ENCODE measurements at regions not wholly inside any gene's neighbourhood (a gene's known extent, or its start where the extent isn't known, plus 50 kb on each side); places are given as distances from the start of the nearest gene placed in this dataset.

DNA sequence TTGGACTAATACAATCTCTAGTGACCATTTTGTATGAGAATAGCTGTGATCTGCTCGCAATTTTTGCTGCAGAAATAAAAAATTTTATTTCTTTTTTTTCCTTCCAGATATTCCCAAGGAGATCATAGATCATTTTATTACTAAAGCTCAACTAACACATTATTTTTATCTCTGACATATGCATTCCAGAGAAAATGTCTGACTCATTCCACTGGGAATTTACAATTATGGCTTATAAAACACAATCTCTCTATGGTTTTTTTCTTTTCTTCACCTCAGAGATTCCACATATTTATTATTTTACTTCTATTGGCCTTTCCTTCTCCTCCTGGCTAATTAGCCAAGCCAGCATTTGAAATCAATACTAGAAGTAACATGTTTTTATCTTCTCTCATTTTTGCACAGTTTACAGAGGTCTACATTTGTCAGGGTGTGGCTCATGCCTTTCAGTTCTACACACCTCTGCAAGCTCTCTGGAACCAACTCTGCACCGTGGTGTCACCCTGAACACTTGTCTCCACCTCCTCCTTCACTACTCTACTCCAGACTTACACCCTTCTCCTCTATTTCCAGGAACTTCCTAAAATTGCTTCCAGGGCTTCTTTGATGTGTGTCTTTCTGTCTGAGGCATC is 59.8 kb upstream of the GPM6A start:
- peaks cover 5% of the 10 kb centered on the region for H3K36me3 Mint-ChIP-seq
- Histone ChIP-seq H3K4me3 (no peak overlapping the region), H3K4me1 (no peaks in the 10 kb centered on the region), H3K79me2 (ENCODE audit: low read depth) (no peaks in the 10 kb centered on the region), H3K36me3 (no peaks in the 10 kb centered on the region), H3K27me3 (no peaks in the 10 kb centered on the region), H3K9ac (no peak overlapping the region), H3K27ac (no peak overlapping the region), H2AFZ (replicated peaks) (no peak overlapping the region), H3K9me3 (ENCODE audit: low read depth) (no peaks in the 10 kb centered on the region), H4K20me1 (ENCODE audit: low read depth) (no peaks in the 10 kb centered on the region), H3K4me2 (no peak overlapping the region), H3F3A (ENCODE audit: low read depth) (no peaks in the 10 kb centered on the region)
- H3K4me1 Mint-ChIP-seq: no peaks in the 10 kb centered on the region
- no peak for DNase-seq (ENCODE audit: low spot score)
- peaks cover 2% of the 10 kb centered on the region for H3K9me3 Mint-ChIP-seq
- TF ChIP-seq, protein P1, sequence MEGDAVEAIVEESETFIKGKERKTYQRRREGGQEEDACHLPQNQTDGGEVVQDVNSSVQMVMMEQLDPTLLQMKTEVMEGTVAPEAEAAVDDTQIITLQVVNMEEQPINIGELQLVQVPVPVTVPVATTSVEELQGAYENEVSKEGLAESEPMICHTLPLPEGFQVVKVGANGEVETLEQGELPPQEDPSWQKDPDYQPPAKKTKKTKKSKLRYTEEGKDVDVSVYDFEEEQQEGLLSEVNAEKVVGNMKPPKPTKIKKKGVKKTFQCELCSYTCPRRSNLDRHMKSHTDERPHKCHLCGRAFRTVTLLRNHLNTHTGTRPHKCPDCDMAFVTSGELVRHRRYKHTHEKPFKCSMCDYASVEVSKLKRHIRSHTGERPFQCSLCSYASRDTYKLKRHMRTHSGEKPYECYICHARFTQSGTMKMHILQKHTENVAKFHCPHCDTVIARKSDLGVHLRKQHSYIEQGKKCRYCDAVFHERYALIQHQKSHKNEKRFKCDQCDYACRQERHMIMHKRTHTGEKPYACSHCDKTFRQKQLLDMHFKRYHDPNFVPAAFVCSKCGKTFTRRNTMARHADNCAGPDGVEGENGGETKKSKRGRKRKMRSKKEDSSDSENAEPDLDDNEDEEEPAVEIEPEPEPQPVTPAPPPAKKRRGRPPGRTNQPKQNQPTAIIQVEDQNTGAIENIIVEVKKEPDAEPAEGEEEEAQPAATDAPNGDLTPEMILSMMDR (IDR thresholded peaks at IDR 0.05): no peak
- TF ChIP-seq EZH2phosphoT487 (IDR thresholded peaks at IDR 0.05) (no peak), EZH2 (IDR thresholded peaks at IDR 0.05) (no peak)
- no peak overlapping the region for H3K27ac Mint-ChIP-seq
- H3K27me3 Mint-ChIP-seq (ENCODE audit: insufficient read depth, low read depth): no peaks in the 10 kb centered on the region
- no peak overlapping the region for H3K4me3 Mint-ChIP-seq

DNA sequence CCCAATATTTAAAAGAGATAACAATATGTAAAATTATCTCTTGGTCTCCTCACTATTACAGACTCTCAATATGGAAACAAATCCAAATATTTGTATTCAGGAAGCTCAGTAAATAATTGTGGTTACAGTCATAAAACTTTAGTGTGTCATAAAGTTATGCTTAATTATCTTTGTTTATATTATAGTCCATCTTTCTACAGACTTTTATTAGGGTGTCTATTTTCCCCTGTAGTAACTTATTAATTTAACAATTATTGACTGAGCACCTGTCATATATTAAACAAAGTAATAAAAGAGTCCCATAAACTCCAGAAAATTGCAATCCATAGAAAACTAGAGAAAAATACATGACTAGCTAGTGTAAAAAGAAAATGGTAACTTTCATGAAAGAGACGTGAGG is 61.6 kb upstream of the GPM6A start:
- Mint-ChIP-seq H3K4me3 (no peak overlapping the region), H3K27me3 (ENCODE audit: insufficient read depth, low read depth) (peaks cover 2% of the 10 kb centered on the region), H3K4me1 (no peaks in the 10 kb centered on the region), H3K36me3 (no peaks in the 10 kb centered on the region), H3K27ac (no peak overlapping the region), H3K9me3 (peaks cover 2% of the 10 kb centered on the region)
- Histone ChIP-seq H2AFZ (replicated peaks) (no peak overlapping the region), H3K27ac (no peak overlapping the region), H4K20me1 (ENCODE audit: low read depth) (no peaks in the 10 kb centered on the region), H3K79me2 (ENCODE audit: low read depth) (no peaks in the 10 kb centered on the region), H3K27me3 (no peaks in the 10 kb centered on the region), H3K4me2 (no peak overlapping the region), H3K36me3 (no peaks in the 10 kb centered on the region), H3K4me1 (no peaks in the 10 kb centered on the region), H3K9me3 (ENCODE audit: low read depth) (no peaks in the 10 kb centered on the region), H3K9ac (no peak overlapping the region), H3F3A (ENCODE audit: low read depth) (no peaks in the 10 kb centered on the region), H3K4me3 (no peak overlapping the region)
- no peak for DNase-seq (ENCODE audit: low spot score)
- TF ChIP-seq, protein P1 (IDR thresholded peaks at IDR 0.05): no peak
- no peak for TF ChIP-seq EZH2 (IDR thresholded peaks at IDR 0.05)

DNA sequence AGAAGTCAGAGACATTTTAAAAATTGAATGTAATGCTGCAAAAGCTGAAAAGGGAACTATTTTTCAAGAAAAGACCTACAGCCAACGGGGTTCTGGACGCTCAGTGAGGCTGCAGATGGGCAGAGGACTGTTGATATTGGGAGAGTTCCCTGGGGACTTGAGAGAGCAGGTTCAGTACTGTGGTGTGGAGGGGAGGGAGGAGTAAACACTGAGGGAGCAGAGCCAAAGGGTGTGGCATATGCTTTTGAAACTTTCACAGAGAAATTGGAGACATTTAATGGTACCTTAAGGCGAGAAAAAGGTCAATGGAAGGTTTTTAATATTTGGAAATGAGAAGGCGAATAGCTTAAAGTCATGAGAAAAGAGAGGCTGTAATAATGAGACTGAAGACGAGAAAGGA is 62.2 kb upstream of the GPM6A start:
- H3K36me3 ChIP-seq: no peaks in the 10 kb centered on the region
- no peaks in the 10 kb centered on the region for H4K20me1 ChIP-seq (ENCODE audit: low read depth)
- H3K36me3 Mint-ChIP-seq: peaks cover 3% of the 10 kb centered on the region
- peaks cover 5% of the 10 kb centered on the region for H3K9me3 Mint-ChIP-seq
- no peaks in the 10 kb centered on the region for H3K79me2 ChIP-seq (ENCODE audit: low read depth)
- DNase-seq (ENCODE audit: low spot score): no peak
- H3K4me3 Mint-ChIP-seq: no peak overlapping the region
- H3K27me3 Mint-ChIP-seq (ENCODE audit: insufficient read depth, low read depth): peaks cover 2% of the 10 kb centered on the region
- H3F3A ChIP-seq (ENCODE audit: low read depth): no peaks in the 10 kb centered on the region
- no peak overlapping the region for H3K4me2 ChIP-seq
- H3K27ac ChIP-seq: no peak overlapping the region
- H2AFZ ChIP-seq (replicated peaks): no peak overlapping the region
- TF ChIP-seq EZH2 (IDR thresholded peaks at IDR 0.05): no peak
- H3K9me3 ChIP-seq (ENCODE audit: low read depth): no peaks in the 10 kb centered on the region
- H3K4me3 ChIP-seq: no peak overlapping the region
- H3K27me3 ChIP-seq: no peaks in the 10 kb centered on the region
- H3K4me1 Mint-ChIP-seq: no peaks in the 10 kb centered on the region
- no peaks in the 10 kb centered on the region for H3K4me1 ChIP-seq
- no peak overlapping the region for H3K9ac ChIP-seq
- no peak overlapping the region for H3K27ac Mint-ChIP-seq

DNA sequence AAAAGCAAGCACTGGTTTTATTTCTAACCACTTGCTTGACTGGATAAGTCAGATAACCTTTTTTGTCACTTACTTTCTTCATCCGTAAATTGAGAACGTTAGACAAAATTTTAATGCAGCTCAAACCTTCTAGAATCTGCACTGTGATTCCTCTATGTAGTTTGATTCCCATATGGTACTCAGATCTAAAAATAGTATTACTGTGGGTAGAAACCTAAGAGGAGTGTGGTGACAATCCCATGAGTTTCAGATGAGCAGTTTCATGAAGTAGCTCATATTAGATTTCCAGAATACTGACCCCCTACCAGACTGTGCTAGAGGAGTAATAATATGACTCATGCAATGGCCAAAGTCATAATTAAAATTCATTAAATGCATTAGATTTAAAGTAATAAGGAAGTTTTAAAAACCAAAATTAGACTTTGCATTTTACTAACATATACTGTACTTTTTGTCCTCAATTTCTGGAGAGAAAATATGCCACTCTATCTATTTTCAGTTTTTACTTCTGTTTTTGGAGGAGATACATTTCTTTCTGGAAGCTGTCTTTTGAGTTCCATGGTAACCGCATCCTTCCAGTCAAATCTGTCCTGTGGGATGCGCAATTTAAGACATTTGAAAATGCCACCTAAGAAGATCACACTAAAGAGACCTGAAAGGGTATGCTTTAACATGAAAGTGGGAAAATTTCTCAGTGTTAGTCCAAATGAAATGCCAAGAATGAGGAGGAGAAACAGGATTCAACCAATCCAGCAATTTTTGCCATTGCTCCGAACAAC is 64.1 kb upstream of the GPM6A start:
- Histone ChIP-seq H3K4me2 (no peak overlapping the region), H3K4me3 (no peak overlapping the region), H3K4me1 (no peaks in the 10 kb centered on the region), H2AFZ (replicated peaks) (no peak overlapping the region), H3F3A (ENCODE audit: low read depth) (no peaks in the 10 kb centered on the region), H3K36me3 (no peaks in the 10 kb centered on the region), H3K79me2 (ENCODE audit: low read depth) (no peaks in the 10 kb centered on the region), H3K9me3 (ENCODE audit: low read depth) (no peaks in the 10 kb centered on the region), H4K20me1 (ENCODE audit: low read depth) (no peaks in the 10 kb centered on the region), H3K27me3 (no peaks in the 10 kb centered on the region), H3K27ac (no peak overlapping the region), H3K9ac (no peak overlapping the region)
- no peak for DNase-seq (ENCODE audit: low spot score)
- Mint-ChIP-seq H3K27ac (no peak overlapping the region), H3K9me3 (peaks cover 7% of the 10 kb centered on the region), H3K36me3 (peaks cover 5% of the 10 kb centered on the region), H3K4me3 (no peak overlapping the region), H3K4me1 (no peaks in the 10 kb centered on the region), H3K27me3 (ENCODE audit: insufficient read depth, low read depth) (peaks cover 2% of the 10 kb centered on the region)
- TF ChIP-seq EZH2phosphoT487 (IDR thresholded peaks at IDR 0.05) (no peak), EZH2 (IDR thresholded peaks at IDR 0.05) (no peak)
- TF ChIP-seq, protein P1 (IDR thresholded peaks at IDR 0.05): no peak
